ENCODE measurements at regions not wholly inside any gene's neighbourhood (a gene's known extent, or its start where the extent isn't known, plus 50 kb on each side); places are given as distances from the start of the nearest gene placed in this dataset.

GRCh38 chr11:33474866-33475265 lies 217.7 kb downstream of the HIPK3 start:
- TF ChIP-seq POLR2A (IDR thresholded peaks at IDR 0.05): no peak
- TF ChIP-seq, protein P1, sequence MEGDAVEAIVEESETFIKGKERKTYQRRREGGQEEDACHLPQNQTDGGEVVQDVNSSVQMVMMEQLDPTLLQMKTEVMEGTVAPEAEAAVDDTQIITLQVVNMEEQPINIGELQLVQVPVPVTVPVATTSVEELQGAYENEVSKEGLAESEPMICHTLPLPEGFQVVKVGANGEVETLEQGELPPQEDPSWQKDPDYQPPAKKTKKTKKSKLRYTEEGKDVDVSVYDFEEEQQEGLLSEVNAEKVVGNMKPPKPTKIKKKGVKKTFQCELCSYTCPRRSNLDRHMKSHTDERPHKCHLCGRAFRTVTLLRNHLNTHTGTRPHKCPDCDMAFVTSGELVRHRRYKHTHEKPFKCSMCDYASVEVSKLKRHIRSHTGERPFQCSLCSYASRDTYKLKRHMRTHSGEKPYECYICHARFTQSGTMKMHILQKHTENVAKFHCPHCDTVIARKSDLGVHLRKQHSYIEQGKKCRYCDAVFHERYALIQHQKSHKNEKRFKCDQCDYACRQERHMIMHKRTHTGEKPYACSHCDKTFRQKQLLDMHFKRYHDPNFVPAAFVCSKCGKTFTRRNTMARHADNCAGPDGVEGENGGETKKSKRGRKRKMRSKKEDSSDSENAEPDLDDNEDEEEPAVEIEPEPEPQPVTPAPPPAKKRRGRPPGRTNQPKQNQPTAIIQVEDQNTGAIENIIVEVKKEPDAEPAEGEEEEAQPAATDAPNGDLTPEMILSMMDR (IDR thresholded peaks at IDR 0.05): no peak

Measured in vagina (tissue), 2 donors.